Renal pelvis (tissue), 1 donor: ENCODE measurements at regions not wholly inside any gene's neighbourhood (a gene's known extent, or its start where the extent isn't known, plus 50 kb on each side); places are given as distances from the start of the nearest gene placed in this dataset.

Experiments used
- DNase-seq: peaks from one replicate; pipeline ENCODE4 v3.0.0-alpha.2; 2013

- no peak for DNase-seq
Observed at GRCh38 chr12:90126125-90126524, 417.5 kb upstream of the ATP2B1 start.

- no peak for DNase-seq
Observed at GRCh38 chr12:90124914-90125313, 416.3 kb upstream of the ATP2B1 start.

- DNase-seq, result no peak
Observed at GRCh38 chr12:90124289-90124688, 415.7 kb upstream of the ATP2B1 start.

GRCh38 chr12:90122681-90123080 lies 414.0 kb upstream of the ATP2B1 start:
- DNase-seq, result no peak

- DNase-seq, result no peak
Observed at GRCh38 chr12:90120627-90121026, 412.0 kb upstream of the ATP2B1 start.

- no peak for DNase-seq
Observed at GRCh38 chr12:90112666-90113065, 404.0 kb upstream of the ATP2B1 start.

- DNase-seq, result no peak
Observed at GRCh38 chr12:90111791-90112580, 403.3 kb upstream of the ATP2B1 start.

GRCh38 chr12:90106568-90106967 lies 397.9 kb upstream of the ATP2B1 start:
- no peak for DNase-seq

GRCh38 chr12:90102957-90103652 lies 394.5 kb upstream of the ATP2B1 start:
- DNase-seq, result no peak

GRCh38 chr12:90100579-90100978 lies 391.9 kb upstream of the ATP2B1 start:
- DNase-seq, result no peak

- DNase-seq, result no peak
Observed at GRCh38 chr12:90099288-90099687, 390.6 kb upstream of the ATP2B1 start.

- no peak for DNase-seq
Observed at GRCh38 chr12:90098132-90098779, 389.6 kb upstream of the ATP2B1 start.

GRCh38 chr12:90091809-90092208 lies 383.2 kb upstream of the ATP2B1 start:
- no peak for DNase-seq

GRCh38 chr12:90090929-90091651 lies 382.5 kb upstream of the ATP2B1 start:
- no peak for DNase-seq

- DNase-seq, result no peak
Observed at GRCh38 chr12:90086281-90086680, 377.6 kb upstream of the ATP2B1 start.

- no peak for DNase-seq
Observed at GRCh38 chr12:90085494-90086274, 377.0 kb upstream of the ATP2B1 start.

- no peak for DNase-seq
Observed at GRCh38 chr12:90084018-90084417, 375.4 kb upstream of the ATP2B1 start.

GRCh38 chr12:90080616-90081015 lies 372.0 kb upstream of the ATP2B1 start:
- no peak for DNase-seq

- DNase-seq, result no peak
Observed at GRCh38 chr12:90079529-90080210, 371.0 kb upstream of the ATP2B1 start.

- DNase-seq, result no peak
Observed at GRCh38 chr12:90078344-90078743, 369.7 kb upstream of the ATP2B1 start.

- no peak for DNase-seq
Observed at GRCh38 chr12:90077756-90078155, 369.1 kb upstream of the ATP2B1 start.
